IMR-90 (cell line): ENCODE measurements at regions not wholly inside any gene's neighbourhood (a gene's known extent, or its start where the extent isn't known, plus 50 kb on each side); places are given as distances from the start of the nearest gene placed in this dataset.

ENCODE experiments used
- ATAC-seq: fragments of 200-7000 bp; cut with Tn5 transposase; 2 replicates; pipeline ENCODE4 v1.9.1; 2020; ENCODE audit warnings: low read depth, mild to moderate bottlenecking, moderate library complexity
- BruUV-seq: library from RNA; stranded (reverse); fragments of 400-500 nt; replicated peaks from 2 replicates; lab custom pipeline; 2021; lab: Mats Ljungman, UMichigan
- CTCF ChIA-PET: fragments of 300-600 bp; formaldehyde crosslinking; extraction: SDS; loops from one replicate; lab custom pipeline; 2021; ENCODE audit warnings: antibody characterized with exemption; lab: Yijun Ruan, JAX
- POLR2A ChIA-PET: fragments of 300-600 bp; sonication (Branson Sonifier 250); formaldehyde crosslinking; loops from one replicate; lab custom pipeline; 2022; ENCODE audit warnings: antibody characterized with exemption; ENCODE audit not compliant: unreplicated experiment; lab: Charles Lee
- DNase-seq: peaks from one replicate; pipeline ENCODE4 v3.0.0; 2013
- H2AFZ ChIP-seq: replicated peaks from 2 replicates; pipeline ENCODE3; 2013; ENCODE audit warnings: low read length, mild to moderate bottlenecking; ENCODE audit not compliant: poor library complexity
- H2AK5ac ChIP-seq: 2 replicates; pipeline ENCODE4 v1.6.1; 2013; ENCODE audit warnings: low read depth, low read length, inconsistent platforms
- H2AK9ac ChIP-seq: replicated peaks from 2 replicates; pipeline ENCODE3; 2013; ENCODE audit warnings: mild to moderate bottlenecking, low read depth, low read length, moderate library complexity; ENCODE audit not compliant: poor library complexity
- H2BK120ac ChIP-seq: 2 replicates; pipeline ENCODE4 v1.6.1; 2013; ENCODE audit warnings: low read depth, low read length, inconsistent platforms
- H2BK15ac ChIP-seq: 3 replicates; pipeline ENCODE4 v1.6.1; 2013; ENCODE audit warnings: low read depth, low read length, inconsistent platforms
- H2BK20ac ChIP-seq: 2 replicates; pipeline ENCODE4 v1.6.1; 2013; ENCODE audit warnings: low read depth, mild to moderate bottlenecking, inconsistent platforms, low read length, moderate library complexity
- H2BK5ac ChIP-seq: 2 replicates; pipeline ENCODE4 v1.6.1; 2013; ENCODE audit warnings: mild to moderate bottlenecking, low read depth, low read length, inconsistent platforms; ENCODE audit not compliant: poor library complexity, severe bottlenecking
- H3K14ac ChIP-seq: replicated peaks from 2 replicates; pipeline ENCODE4 v1.6.1; 2013; ENCODE audit warnings: low read depth, low read length, inconsistent platforms
- H3K18ac ChIP-seq: 2 replicates; pipeline ENCODE4 v1.6.1; 2013; ENCODE audit warnings: low read depth, low read length, control low read depth
- H3K23ac ChIP-seq: 2 replicates; pipeline ENCODE4 v1.6.1; 2013; ENCODE audit warnings: low read depth, low read length, inconsistent platforms
- H3K27ac ChIP-seq: 2 replicates; pipeline ENCODE4 v1.5.1; 2013; ENCODE audit warnings: mild to moderate bottlenecking, control low read depth, low read length; ENCODE audit not compliant: insufficient read depth
- H3K27me3 ChIP-seq: 2 replicates; pipeline ENCODE4 v1.6.1; 2013; ENCODE audit warnings: low read length; ENCODE audit not compliant: control insufficient read depth, insufficient read depth
- H3K36me3 ChIP-seq: 2 replicates; pipeline ENCODE4 v1.6.1; 2013; ENCODE audit warnings: low read length, mixed read lengths; ENCODE audit not compliant: control insufficient read depth, insufficient read depth
- H3K4ac ChIP-seq: 2 replicates; pipeline ENCODE4 v1.6.1; 2013; ENCODE audit warnings: low read depth, low read length, inconsistent platforms
- H3K4me1 ChIP-seq: 2 replicates; pipeline ENCODE4 v1.6.1; 2013; ENCODE audit warnings: low read length, mixed read lengths; ENCODE audit not compliant: control insufficient read depth, insufficient read depth
- H3K4me2 ChIP-seq: 2 replicates; pipeline ENCODE4 v1.6.1; 2013; ENCODE audit warnings: low read depth, mild to moderate bottlenecking, control low read depth, low read length, moderate library complexity
- H3K4me3 ChIP-seq: 2 replicates; pipeline ENCODE4 v1.5.1; 2013; ENCODE audit warnings: low read depth, mild to moderate bottlenecking, control low read depth, low read length, moderate library complexity; ENCODE audit not compliant: insufficient read depth
- H3K56ac ChIP-seq: 2 replicates; pipeline ENCODE4 v1.6.1; 2013; ENCODE audit warnings: low read length, inconsistent platforms; ENCODE audit not compliant: insufficient read depth; ENCODE audit errors: extremely low read depth
- H3K79me1 ChIP-seq, 2 experiments: 2 replicates each; pipeline ENCODE4 v1.6.1; 2013; ENCODE audit warnings: low read length in 2 of 2, inconsistent platforms in 1 of 2, low read depth in 1 of 2
- H3K9ac ChIP-seq: 2 replicates; pipeline ENCODE4 v1.6.1; 2013; ENCODE audit warnings: low read depth, low read length, control low read depth
- H3K9me1 ChIP-seq: 2 replicates; pipeline ENCODE4 v1.6.1; 2013; ENCODE audit warnings: low read length, inconsistent platforms; ENCODE audit not compliant: insufficient read depth
- H3K9me3 ChIP-seq: 2 replicates; pipeline ENCODE4 v1.6.1; 2013; ENCODE audit warnings: low read length; ENCODE audit not compliant: control insufficient read depth, insufficient read depth
- H4K20me1 ChIP-seq: 2 replicates; pipeline ENCODE4 v1.6.1; 2013; ENCODE audit warnings: low read length, inconsistent platforms; ENCODE audit not compliant: insufficient read depth
- H4K5ac ChIP-seq: 2 replicates; pipeline ENCODE4 v1.6.1; 2013; ENCODE audit warnings: mild to moderate bottlenecking, low read depth, low read length, control low read depth
- H4K8ac ChIP-seq, 2 experiments: 2 replicates each; pipeline ENCODE4 v1.6.1; 2013; ENCODE audit warnings: low read depth in 2 of 2, low read length in 2 of 2, control low read depth in 1 of 2, inconsistent platforms in 1 of 2
- H4K91ac ChIP-seq: 2 replicates; pipeline ENCODE4 v1.6.1; 2013; ENCODE audit warnings: low read depth, low read length, inconsistent platforms; ENCODE audit not compliant: insufficient read depth
- BHLHE40 ChIP-seq: fragments of 150-350 bp; IDR thresholded peaks from 2 replicates; pipeline ENCODE4 v1.6.1; 2016; ENCODE audit warnings: mild to moderate bottlenecking, low read depth, low read length
- CEBPB ChIP-seq: IDR thresholded peaks from 2 replicates; pipeline ENCODE4 v1.6.1; 2012; ENCODE audit warnings: low read depth, low read length, improper control_type of control experiment
- CHD1 ChIP-seq: IDR thresholded peaks from 2 replicates; pipeline ENCODE4 v1.6.1; 2012; ENCODE audit warnings: low read depth, low read length, improper control_type of control experiment
- CTCF ChIP-seq: conservative IDR thresholded peaks from 2 replicates; pipeline ENCODE4 v1.5.1; 2012; ENCODE audit warnings: mild to moderate bottlenecking, low read depth, low read length, improper control_type of control experiment
- FOS ChIP-seq: fragments of 150-350 bp; IDR thresholded peaks from 2 replicates; pipeline ENCODE4 v1.6.1; 2016; ENCODE audit warnings: low read depth, low read length
- MAFK ChIP-seq: IDR thresholded peaks from 2 replicates; pipeline ENCODE4 v1.6.1; 2012; ENCODE audit warnings: low read depth, low read length, improper control_type of control experiment
- MAZ ChIP-seq: IDR thresholded peaks from 2 replicates; pipeline ENCODE4 v1.6.1; 2012; ENCODE audit warnings: low read depth, mild to moderate bottlenecking, low read length, improper control_type of control experiment, moderate library complexity, borderline replicate concordance
- MXI1 ChIP-seq: IDR thresholded peaks from 2 replicates; pipeline ENCODE4 v1.6.1; 2012; ENCODE audit warnings: low read depth, mild to moderate bottlenecking, low read length, moderate library complexity, borderline replicate concordance
- NFE2L2 ChIP-seq: fragments of 150-350 bp; IDR thresholded peaks from 2 replicates; pipeline ENCODE4 v1.6.1; 2016; ENCODE audit warnings: low read depth, mild to moderate bottlenecking, low read length
- POLR2A ChIP-seq: IDR thresholded peaks from 2 replicates; pipeline ENCODE4 v1.6.1; 2012; ENCODE audit warnings: mild to moderate bottlenecking, low read depth, low read length
- RAD21 ChIP-seq: IDR thresholded peaks from 2 replicates; pipeline ENCODE4 v1.6.1; 2012; ENCODE audit warnings: low read length, improper control_type of control experiment
- RCOR1 ChIP-seq: IDR thresholded peaks from 2 replicates; pipeline ENCODE4 v1.6.1; 2012; ENCODE audit warnings: mild to moderate bottlenecking, low read length, improper control_type of control experiment; ENCODE audit not compliant: insufficient replicate concordance
- RFX5 ChIP-seq: IDR thresholded peaks from 2 replicates; pipeline ENCODE4 v1.8.0; 2012; ENCODE audit warnings: low read depth, mild to moderate bottlenecking, low read length, moderate library complexity
- SMC3 ChIP-seq: fragments of 150-350 bp; IDR thresholded peaks from 2 replicates; pipeline ENCODE4 v1.6.1; 2016; ENCODE audit warnings: low read depth, mild to moderate bottlenecking, antibody characterized with exemption, low read length, moderate library complexity
- dilution Hi-C: fragments of 300-500 bp; cut with HindIII; formaldehyde crosslinking; loops from one replicate; pipeline ENCODE4 v1.14.3; 2018; ENCODE audit warnings: low sequenced_read_pairs; ENCODE audit not compliant: unreplicated experiment
- in situ Hi-C: fragments of 300-500 bp; cut with MboI; formaldehyde crosslinking; loops from 3 replicates; pipeline ENCODE4 v1.14.3; 2019; ENCODE audit warnings: low sequenced_read_pairs, inconsistent platforms, mixed read lengths
- intact Hi-C: fragments of 100-400 bp; cut with micrococcal nuclease; formaldehyde crosslinking; loops from 2 replicates; pipeline ENCODE4 v1.10.0; 2022
- TF ChIP-seq, protein P1 (sequence below): fragments of 150-350 bp; IDR thresholded peaks from 2 replicates; pipeline ENCODE4 v1.6.1; 2017; ENCODE audit warnings: mild to moderate bottlenecking, antibody characterized with exemption, low read length, low read depth
- TF ChIP-seq, protein P2 (sequence below): fragments of 150-350 bp; IDR thresholded peaks from 2 replicates; pipeline ENCODE4 v1.6.1; 2016; ENCODE audit warnings: low read depth, mild to moderate bottlenecking, low read length, moderate library complexity, borderline replicate concordance

DNA sequence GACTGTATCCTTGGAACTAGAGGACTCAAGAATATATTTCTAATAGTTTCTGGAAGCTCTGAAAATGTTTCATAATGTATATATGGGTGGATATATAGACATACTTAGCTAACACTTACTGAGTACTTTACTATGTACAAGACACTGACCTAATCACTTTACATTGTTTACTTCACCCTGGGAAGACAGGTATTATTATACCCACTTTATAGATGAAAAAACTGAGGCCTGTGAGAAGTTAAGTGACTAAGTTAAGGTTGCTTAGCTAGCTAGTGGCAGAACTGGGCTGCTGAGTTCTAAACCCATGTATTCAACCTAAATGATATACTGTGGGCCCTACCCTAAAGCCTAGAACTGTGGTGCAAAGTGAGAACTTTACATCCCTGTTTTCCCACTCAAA lies 79.1 kb upstream of the SSTR1 start:
- H4K5ac ChIP-seq = no peak overlapping the region
- H4K91ac ChIP-seq = no peak overlapping the region
- no peaks in the 10 kb centered on the region for H3K9me3 ChIP-seq
- no peak overlapping the region for H2BK120ac ChIP-seq
- H3K56ac ChIP-seq = no peak overlapping the region
- no peak overlapping the region for H4K8ac ChIP-seq
- H3K4me2 ChIP-seq = no peak overlapping the region
- TF ChIP-seq SMC3 (no peak), FOS (no peak), BHLHE40 (no peak), MAZ (no peak), MAFK (no peak), CEBPB (no peak), RCOR1 (no peak), MXI1 (no peak), CTCF (no peak), POLR2A (no peak), RFX5 (no peak), CHD1 (no peak), RAD21 (no peak), NFE2L2 (no peak)
- TF ChIP-seq, protein P1, sequence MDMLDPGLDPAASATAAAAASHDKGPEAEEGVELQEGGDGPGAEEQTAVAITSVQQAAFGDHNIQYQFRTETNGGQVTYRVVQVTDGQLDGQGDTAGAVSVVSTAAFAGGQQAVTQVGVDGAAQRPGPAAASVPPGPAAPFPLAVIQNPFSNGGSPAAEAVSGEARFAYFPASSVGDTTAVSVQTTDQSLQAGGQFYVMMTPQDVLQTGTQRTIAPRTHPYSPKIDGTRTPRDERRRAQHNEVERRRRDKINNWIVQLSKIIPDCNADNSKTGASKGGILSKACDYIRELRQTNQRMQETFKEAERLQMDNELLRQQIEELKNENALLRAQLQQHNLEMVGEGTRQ = no peak
- TF ChIP-seq, protein P2, sequence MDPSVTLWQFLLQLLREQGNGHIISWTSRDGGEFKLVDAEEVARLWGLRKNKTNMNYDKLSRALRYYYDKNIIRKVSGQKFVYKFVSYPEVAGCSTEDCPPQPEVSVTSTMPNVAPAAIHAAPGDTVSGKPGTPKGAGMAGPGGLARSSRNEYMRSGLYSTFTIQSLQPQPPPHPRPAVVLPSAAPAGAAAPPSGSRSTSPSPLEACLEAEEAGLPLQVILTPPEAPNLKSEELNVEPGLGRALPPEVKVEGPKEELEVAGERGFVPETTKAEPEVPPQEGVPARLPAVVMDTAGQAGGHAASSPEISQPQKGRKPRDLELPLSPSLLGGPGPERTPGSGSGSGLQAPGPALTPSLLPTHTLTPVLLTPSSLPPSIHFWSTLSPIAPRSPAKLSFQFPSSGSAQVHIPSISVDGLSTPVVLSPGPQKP = no peak
- H2AFZ ChIP-seq = peak overlapping the region; percentile 24
- H3K18ac ChIP-seq = no peak overlapping the region
- no peaks in the 10 kb centered on the region for H3K36me3 ChIP-seq
- BruUV-seq = no TSS peak
- ATAC-seq (no peak), DNase-seq (no peak)
- H2BK5ac ChIP-seq = no peak overlapping the region
- no peak overlapping the region for H3K9ac ChIP-seq
- no peaks in the 10 kb centered on the region; the same call in 1 of the 2 replicates for H3K4me1 ChIP-seq
- H3K4me3 ChIP-seq = no peak overlapping the region
- H2BK20ac ChIP-seq = no peak overlapping the region
- H4K20me1 ChIP-seq = no peaks in the 10 kb centered on the region
- H3K14ac ChIP-seq = no peak overlapping the region
- no peak overlapping the region for H2AK9ac ChIP-seq
- H3K23ac ChIP-seq = no peak overlapping the region
- H3K9me1 ChIP-seq = no peaks in the 10 kb centered on the region
- H3K27ac ChIP-seq = no peak overlapping the region
- H2AK5ac ChIP-seq = no peak overlapping the region
- no peaks in the 10 kb centered on the region for H3K27me3 ChIP-seq
- intact Hi-C loops = no loop called here
- no peaks in the 10 kb centered on the region for H3K79me1 ChIP-seq
- POLR2A ChIA-PET = no interaction called here
- dilution Hi-C loops = no loop called here
- in situ Hi-C loops = no loop called here
- H2BK15ac ChIP-seq = no peak overlapping the region
- no peak overlapping the region for H3K4ac ChIP-seq
- CTCF ChIA-PET = interaction anchor here (1.0 kb wide), 1 partner anchor 10 kb away, joined by 3 read pairs; no protein-coding TSS in a partner anchor
